ENCODE measurements at regions not wholly inside any gene's neighbourhood (a gene's known extent, or its start where the extent isn't known, plus 50 kb on each side); places are given as distances from the start of the nearest gene placed in this dataset.
"Not testable (repeated sequence)": the region's sequence is repeated elsewhere in the genome, so short reads cannot be mapped to it uniquely, and the experiment has no call there.

DNA sequence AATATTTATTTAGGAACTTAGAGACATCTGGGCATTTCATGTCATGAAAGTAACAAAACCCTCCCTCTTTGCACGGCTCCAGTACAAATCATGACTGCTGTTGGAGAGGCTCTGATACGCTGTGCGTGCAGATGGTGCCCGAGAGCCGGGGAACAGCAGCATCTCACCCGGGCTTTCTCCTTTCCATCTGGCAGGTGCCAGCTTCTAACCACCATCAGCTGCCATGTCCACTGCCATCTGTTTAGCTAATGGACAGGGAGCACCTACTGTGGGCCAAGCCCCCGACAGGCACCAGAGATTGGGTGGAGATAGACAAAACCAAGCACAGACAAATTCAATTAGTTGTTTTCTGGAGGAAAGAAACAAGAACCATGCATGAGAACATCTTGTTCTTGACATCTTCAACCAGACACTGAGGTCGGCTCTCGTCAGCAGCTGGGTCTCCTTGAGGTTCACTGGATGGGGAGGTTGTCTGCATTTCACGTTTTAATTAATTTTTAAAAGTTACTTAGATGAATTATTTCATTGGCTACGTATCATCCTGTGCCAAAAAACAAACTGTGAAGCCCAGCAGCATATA is 323.7 kb downstream of the THBS2 start:
- DNase-seq: no peak

GRCh38 chr6:168928012-168928411 is 325.6 kb downstream of the THBS2 start:
- DNase-seq: no peak

DNA sequence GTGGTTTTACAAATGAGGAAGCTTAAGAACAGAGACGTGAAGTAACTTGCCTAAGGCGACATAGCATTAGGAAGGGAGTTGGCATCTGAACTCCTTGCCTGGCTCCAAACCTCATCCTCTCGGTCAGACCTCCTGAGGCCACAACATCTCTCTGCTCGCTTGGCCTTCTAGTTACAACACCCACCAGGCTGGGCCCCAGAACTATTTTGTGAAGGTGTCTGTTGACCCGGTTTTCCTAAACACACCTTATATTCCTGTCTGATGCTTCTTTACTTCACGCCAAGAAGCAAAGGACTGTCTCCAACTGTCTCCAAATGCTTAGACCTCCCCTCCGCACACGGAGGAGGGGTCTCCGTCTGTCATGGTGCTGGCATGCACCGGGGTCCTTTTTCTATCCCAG is 326.6 kb downstream of the THBS2 start:
- DNase-seq: no peak

DNA sequence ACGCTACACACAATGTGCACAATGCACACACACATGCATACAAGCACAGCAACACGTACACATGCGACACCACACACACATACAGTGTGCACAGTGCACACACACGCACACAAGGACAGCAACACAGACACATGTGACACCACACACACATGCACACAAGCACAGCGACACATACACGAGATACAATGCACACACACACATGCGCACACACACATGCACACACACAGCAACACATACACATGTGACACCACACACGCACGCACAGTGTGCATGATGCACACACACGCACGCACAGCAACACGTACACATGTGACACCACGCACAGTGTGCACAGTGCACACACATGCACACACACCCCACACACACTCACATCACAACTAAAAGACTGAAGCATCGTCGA is 327.3 kb downstream of the THBS2 start:
- no peak for DNase-seq

- no peak for DNase-seq
Measured at GRCh38 chr6:168925671-168926070, 328.0 kb downstream of the THBS2 start.

- no peak for DNase-seq
Measured at GRCh38 chr6:168923171-168923570, 330.5 kb downstream of the THBS2 start.

- no peak for DNase-seq
Measured at GRCh38 chr6:168922436-168922835, 331.2 kb downstream of the THBS2 start.

GRCh38 chr6:168920289-168920688 is 333.4 kb downstream of the THBS2 start:
- no peak for DNase-seq

- no peak for DNase-seq
Measured at GRCh38 chr6:168919470-168920179, 334.0 kb downstream of the THBS2 start.

- DNase-seq: no peak
Measured at GRCh38 chr6:168916576-168917211, 337.0 kb downstream of the THBS2 start.

- DNase-seq: no peak
Measured at GRCh38 chr6:168915855-168916254, 337.8 kb downstream of the THBS2 start.

DNA sequence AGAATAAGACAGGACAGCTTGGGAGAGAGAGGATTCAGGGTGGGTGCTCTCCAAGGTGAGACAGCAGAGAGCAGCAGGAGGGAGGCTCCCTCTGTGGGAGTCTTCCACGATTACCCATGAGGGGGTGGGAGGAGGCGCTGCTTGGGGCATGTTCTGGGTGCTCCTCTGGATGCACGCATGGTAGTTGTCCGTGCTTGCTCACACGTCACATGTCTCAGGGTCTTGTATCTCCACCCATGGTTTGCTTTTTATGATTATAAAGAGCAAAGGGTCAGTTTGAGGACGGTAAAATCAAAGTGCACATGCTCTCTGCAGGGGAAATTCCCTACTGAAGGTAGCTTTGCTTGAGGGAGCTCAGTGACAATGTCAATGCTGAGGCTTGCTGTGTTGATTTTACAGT is 338.4 kb downstream of the THBS2 start:
- no peak for DNase-seq

DNA sequence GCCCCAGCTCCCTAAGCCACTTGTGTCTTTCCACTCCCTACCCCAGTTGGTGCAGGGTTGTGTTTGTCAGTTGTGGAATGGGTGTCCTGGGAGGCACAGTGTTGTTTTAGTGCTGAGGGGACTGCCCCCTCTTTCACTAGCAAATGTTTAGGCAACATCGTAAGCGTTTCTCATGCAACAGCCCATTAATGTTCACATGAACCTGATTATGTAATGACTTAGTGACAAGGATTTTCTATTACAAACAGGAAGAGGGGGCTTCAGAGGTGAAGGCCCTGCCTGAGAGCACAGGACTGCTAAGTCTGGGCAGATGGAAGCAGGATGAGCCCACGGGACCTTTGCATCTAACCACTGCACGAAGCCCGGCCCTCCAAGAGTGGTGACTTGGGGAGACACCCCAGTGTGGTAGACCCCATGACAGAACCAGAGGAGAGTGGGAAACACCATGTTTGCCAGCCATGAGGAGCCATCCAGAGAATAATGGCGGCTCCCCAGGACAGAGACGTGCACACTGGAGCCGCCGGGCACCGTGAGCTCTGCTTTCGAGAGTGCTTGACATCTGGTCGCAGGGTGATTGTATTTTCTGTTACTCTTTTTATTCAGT is 339.7 kb downstream of the THBS2 start:
- DNase-seq: no peak

- DNase-seq: not testable (repeated sequence)
Measured at GRCh38 chr6:168913231-168913865, 340.3 kb downstream of the THBS2 start.

GRCh38 chr6:168909288-168909687 is 344.4 kb downstream of the THBS2 start:
- no peak for DNase-seq

GRCh38 chr6:168908887-168909286 is 344.8 kb downstream of the THBS2 start:
- no peak for DNase-seq

- no peak for DNase-seq
Measured at GRCh38 chr6:168908166-168908565, 345.5 kb downstream of the THBS2 start.

GRCh38 chr6:168906391-168906790 is 347.3 kb downstream of the THBS2 start:
- DNase-seq: no peak

DNA sequence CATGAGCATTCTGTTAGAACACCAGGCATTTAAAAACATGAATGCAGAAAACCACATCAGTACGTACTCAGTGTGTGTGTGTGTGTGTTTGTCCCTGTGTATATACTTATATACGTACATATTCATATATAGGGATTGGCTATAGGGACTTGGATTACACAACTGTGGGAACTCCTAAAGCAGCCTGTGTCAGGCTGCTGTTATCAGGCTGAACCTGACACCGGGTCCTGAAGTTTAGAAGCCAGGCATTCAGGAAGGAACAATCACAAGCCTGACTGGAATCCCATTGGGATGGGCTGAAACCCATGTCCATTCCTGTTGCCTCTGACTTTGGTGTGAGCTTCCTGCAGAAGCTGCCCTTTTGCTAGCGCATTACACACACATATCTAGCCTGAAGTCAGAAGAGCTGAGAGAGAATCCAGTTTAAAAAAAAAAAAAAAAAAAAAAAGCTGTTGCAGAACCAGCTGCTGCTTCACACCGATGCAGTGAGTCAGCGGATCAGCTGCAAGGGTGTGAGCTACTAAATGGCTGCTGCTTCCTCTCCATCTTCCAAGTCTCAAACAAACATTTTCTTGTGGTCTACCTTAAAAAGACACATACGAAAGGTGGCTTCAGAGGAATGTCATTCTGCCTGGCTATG is 348.1 kb downstream of the THBS2 start:
- DNase-seq: no peak

DNA sequence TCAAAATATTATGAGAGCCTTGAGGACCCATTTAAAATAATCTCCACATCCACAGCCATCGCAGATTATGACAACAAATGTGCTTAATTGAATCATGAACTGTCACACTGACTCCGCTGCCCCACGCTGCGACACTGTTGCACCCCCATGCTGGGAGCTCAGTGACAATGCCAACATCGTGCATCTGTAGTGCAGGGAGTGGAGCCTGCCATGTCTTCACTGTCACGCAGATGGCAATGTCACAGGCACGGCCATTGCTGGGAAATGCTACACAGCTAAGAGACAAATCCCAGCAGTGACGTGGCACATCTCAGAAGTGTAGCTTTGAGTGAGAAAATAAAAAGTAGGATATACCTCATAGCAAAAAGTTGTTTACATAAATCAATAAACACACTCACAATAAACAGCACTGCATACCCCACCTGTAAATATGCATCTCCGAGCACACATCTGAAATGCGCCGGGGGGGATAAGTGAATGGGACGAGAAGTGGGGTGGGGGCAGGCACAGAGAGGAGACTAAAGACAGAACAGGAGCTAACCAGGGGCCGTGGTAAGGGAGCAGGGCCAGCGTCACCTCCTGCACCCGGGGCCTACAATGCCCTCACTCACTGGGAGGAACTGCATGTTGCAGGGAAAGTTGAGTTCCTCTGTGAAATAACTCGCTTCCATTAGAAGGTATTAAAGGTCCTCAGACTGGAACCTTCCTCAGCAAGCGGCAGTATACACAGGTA is 349.9 kb downstream of the THBS2 start:
- DNase-seq: no peak

GRCh38 chr6:168902075-168902474 is 351.6 kb downstream of the THBS2 start:
- DNase-seq: no peak

GRCh38 chr6:168901076-168901475 is 352.6 kb downstream of the THBS2 start:
- no peak for DNase-seq

All from hippocampal formation (tissue), 2 donors.